ENCODE measurements at regions not wholly inside any gene's neighbourhood (a gene's known extent, or its start where the extent isn't known, plus 50 kb on each side); places are given as distances from the start of the nearest gene placed in this dataset.
A peak's percentile ranks its signal among the peaks of the same experiment; 100 is the strongest.

DNA sequence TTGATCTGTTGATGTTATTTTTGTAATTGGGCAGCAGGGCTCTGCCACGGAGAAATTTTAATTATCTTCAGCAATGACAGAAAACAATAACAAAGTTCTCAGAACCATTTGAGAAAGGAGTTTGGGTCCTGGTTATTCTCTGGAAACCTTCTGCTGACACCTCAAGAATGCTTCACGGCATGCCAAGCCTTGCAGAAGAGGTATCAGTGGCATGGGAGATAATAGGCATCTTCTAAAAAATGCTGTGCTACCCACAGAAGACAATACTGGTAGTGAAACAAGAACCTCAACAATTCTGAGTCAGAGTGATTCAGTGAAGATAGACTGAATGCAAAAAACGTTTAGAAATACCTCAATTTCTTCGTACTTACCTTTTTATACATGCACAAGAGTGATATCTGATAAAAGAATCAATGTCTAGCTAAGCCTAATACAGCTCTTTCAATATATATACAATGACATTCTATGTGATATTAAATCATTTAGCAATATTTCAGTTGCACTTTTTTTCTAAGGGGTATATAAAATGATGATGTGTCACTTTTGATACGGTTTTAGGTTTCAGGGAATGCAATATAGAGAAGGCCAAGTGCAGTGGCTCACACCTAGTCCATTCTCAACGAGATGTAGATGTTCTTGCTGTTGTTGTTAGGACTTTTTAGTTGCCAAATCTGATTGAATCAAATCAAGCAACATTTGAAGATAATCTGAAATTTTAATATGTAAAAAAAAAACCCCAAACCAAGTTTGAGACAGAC lies 110.4 kb upstream of the COL21A1 start:
- Histone ChIP-seq H3K79me2 (ENCODE audit: insufficient read depth, low read length) (no peaks in the 10 kb centered on the region), H3K4me3 (replicated peaks in 1 of 3; ENCODE audit: insufficient read depth in 1 of 3, low read depth in 2 of 3, low read length in 3 of 3) (no peak overlapping the region), H3K9me3 (ENCODE audit: low read length) (no peaks in the 10 kb centered on the region), H3K27me3 (ENCODE audit: control insufficient read depth in 1 of 2, insufficient read depth in 2 of 2, low read length in 2 of 2) (peaks cover 0 to 4% of the 10 kb centered on the region in 2 experiments; a peak in 1 of 5 replicates), H4K20me1 (ENCODE audit: insufficient read depth, low read length) (no peaks in the 10 kb centered on the region), H3K4me2 (ENCODE audit: low read depth, low read length) (no peak overlapping the region), H3K9ac (ENCODE audit: insufficient read depth, low read depth, low read length) (no peak overlapping the region), H3K4me1 (ENCODE audit: insufficient read depth, low read length) (no peaks in the 10 kb centered on the region), H3K27ac (ENCODE audit: extremely low read length, insufficient read depth, low read length) (no peak overlapping the region), H2AFZ (ENCODE audit: low read length) (no peak overlapping the region), H3K36me3 (replicated peaks in 1 of 2; ENCODE audit: control insufficient read depth in 1 of 2, insufficient read depth in 2 of 2, low read length in 2 of 2) (no peaks in the 10 kb centered on the region)
- ATAC-seq (no peak), FAIRE-seq (no peak), DNase-seq (ENCODE audit: low spot score) (no peak)
- TF ChIP-seq ZC3H4 (CRISPR knock-in tag; IDR thresholded peaks at IDR 0.05; ENCODE audit: borderline replicate concordance) (no peak), FOSL1 (CRISPR knock-in tag; IDR thresholded peaks at IDR 0.05; ENCODE audit: borderline replicate concordance) (no peak), ZNF550 (CRISPR knock-in tag; IDR thresholded peaks at IDR 0.05; ENCODE audit: borderline replicate concordance) (no peak), TGIF2 (CRISPR knock-in tag; IDR thresholded peaks at IDR 0.05) (no peak), ARHGAP35 (CRISPR knock-in tag; IDR thresholded peaks at IDR 0.05; ENCODE audit: borderline replicate concordance) (no peak), ZNF777 (CRISPR knock-in tag; IDR thresholded peaks at IDR 0.05) (no peak), MAFK (conservative IDR thresholded peaks at IDR 0.05 in 1 of 2, IDR thresholded peaks at IDR 0.05 in 1 of 2; ENCODE audit: low read length in 2 of 2) (peak; percentile 57 to 72), MAFF (IDR thresholded peaks at IDR 0.05; ENCODE audit: low read depth, low read length) (peak; percentile 60)
- TF ChIP-seq, protein P1, sequence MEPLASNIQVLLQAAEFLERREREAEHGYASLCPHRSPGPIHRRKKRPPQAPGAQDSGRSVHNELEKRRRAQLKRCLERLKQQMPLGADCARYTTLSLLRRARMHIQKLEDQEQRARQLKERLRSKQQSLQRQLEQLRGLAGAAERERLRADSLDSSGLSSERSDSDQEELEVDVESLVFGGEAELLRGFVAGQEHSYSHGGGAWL (CRISPR knock-in tag; IDR thresholded peaks at IDR 0.05) = no peak
- TF ChIP-seq, protein P2, sequence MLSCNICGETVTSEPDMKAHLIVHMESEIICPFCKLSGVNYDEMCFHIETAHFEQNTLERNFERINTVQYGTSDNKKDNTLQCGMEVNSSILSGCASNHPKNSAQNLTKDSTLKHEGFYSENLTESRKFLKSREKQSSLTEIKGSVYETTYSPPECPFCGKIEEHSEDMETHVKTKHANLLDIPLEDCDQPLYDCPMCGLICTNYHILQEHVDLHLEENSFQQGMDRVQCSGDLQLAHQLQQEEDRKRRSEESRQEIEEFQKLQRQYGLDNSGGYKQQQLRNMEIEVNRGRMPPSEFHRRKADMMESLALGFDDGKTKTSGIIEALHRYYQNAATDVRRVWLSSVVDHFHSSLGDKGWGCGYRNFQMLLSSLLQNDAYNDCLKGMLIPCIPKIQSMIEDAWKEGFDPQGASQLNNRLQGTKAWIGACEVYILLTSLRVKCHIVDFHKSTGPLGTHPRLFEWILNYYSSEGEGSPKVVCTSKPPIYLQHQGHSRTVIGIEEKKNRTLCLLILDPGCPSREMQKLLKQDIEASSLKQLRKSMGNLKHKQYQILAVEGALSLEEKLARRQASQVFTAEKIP (CRISPR knock-in tag; IDR thresholded peaks at IDR 0.05; ENCODE audit: borderline replicate concordance) = no peak
- ChIA-PET CTCF (ENCODE audit: low intra/inter-chr PET ratio, low total read pairs) (interaction anchor here (1.9 to 4.6 kb wide), 2 partner anchors 191 to 236 kb away, joined by 10 to 89 read pairs; no protein-coding TSS in a partner anchor), POLR2A (no interaction called here)
- intact Hi-C loops (cut with micrococcal nuclease; ENCODE audit: unreplicated experiment) = loop anchor here (2.0 to 5.0 kb wide), 2 partner anchors 335 to 490 kb away; no protein-coding TSS in a partner anchor
- 4% methylated on average over 6 of the region's 6 CpGs for whole genome bisulfite sequencing (ENCODE audit: low lambda C conversion rate)
- in situ Hi-C loops (cut with HindIII; ENCODE audit: extremely low pct_ligation_motif_present, low pct_unique_long_range_greater_than_20kb) = loop anchor here (5.0 to 10.0 kb wide), 2 partner anchors 235 to 347 kb away; no protein-coding TSS in a partner anchor
- no TSS peak for BruUV-seq (replicated peaks)

All from HepG2 (cell line).